ENCODE measurements at regions not wholly inside any gene's neighbourhood (a gene's known extent, or its start where the extent isn't known, plus 50 kb on each side); places are given as distances from the start of the nearest gene placed in this dataset.
A peak's percentile ranks its signal among the peaks of the same experiment; 100 is the strongest.
"Not testable (repeated sequence)": the region's sequence is repeated elsewhere in the genome, so short reads cannot be mapped to it uniquely, and the experiment has no call there.

DNA sequence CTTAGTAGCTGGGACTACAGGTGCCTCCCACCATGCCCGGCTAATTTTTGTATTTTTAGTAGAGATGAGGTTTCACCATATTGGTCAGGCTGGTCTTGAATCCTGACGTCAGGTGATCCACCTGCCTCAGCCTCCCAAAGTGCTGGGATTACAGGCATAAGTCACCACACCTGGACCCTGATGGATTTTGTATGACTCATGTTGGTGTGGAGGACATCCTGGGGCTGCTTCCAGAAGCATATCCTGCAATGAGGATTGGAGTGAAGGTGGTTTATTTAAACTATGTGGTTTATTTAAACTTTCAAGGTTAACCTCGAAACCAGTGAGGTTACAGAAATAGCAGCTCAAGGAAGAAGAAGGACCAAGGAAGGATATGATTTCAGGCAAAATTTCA, 176.1 kb downstream of the BTBD3 start:
- not testable (repeated sequence) for H3K4me3 Mint-ChIP-seq

DNA sequence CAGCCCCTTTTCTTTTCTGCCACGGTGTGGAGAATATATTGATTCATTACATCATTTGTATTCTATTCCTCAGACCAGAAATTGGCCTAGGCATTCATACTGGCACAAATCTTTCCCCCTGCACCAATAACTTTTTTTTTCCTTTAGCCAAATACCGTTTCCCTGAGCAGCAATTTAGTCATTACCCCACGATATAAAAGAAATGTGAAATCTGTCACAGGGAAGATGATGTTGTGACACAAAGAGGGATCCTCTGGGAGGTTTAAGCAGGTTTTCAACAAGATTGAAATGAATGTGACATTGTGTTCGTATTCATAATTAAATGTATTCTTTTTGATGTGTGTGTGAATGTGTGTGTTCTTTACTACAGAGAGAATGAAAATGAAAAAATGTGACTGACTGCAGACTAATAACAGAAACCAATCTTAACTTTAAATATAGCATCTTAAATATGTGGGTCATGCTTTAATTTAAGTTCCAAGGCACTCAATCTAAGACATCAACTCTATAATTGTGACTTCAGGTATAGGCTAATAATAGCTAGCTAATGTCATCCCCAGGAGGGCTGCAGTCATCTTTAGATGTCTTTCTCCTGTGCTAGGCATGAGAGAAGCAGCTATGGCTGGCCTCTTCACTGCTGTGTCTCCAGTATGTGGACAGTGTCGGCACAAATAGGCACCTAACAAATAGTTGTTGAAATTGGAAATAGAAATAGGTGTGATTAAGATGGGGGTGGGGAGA, 177.7 kb downstream of the BTBD3 start:
- Mint-ChIP-seq H3K27me3 (ENCODE audit: low read depth in 3 of 3) (peaks cover 0 to 5% (median 0%) of the 10 kb centered on the region in 3 donors), H3K4me1 (no peaks in the 10 kb centered on the region), H3K4me3 (no peak overlapping the region), H3K9me3 (peaks cover 0 to 22% (median 5%) of the 10 kb centered on the region in 6 donors), H3K27ac (no peak overlapping the region), H3K36me3 (peaks cover 0 to 4% (median 0%) of the 10 kb centered on the region in 3 donors)
- DNase-seq, result no peak

More for the DNA sequence above, 176.1 kb downstream of the BTBD3 start:
- not testable (repeated sequence) for H3K4me1 Mint-ChIP-seq; H3K36me3 Mint-ChIP-seq; H3K27me3 Mint-ChIP-seq (ENCODE audit: low read depth in 3 of 3); DNase-seq; H3K27ac Mint-ChIP-seq
- H3K9me3 Mint-ChIP-seq, result peaks cover 0 to 15% (median 4%) of the 10 kb centered on the region in 6 donors

DNA sequence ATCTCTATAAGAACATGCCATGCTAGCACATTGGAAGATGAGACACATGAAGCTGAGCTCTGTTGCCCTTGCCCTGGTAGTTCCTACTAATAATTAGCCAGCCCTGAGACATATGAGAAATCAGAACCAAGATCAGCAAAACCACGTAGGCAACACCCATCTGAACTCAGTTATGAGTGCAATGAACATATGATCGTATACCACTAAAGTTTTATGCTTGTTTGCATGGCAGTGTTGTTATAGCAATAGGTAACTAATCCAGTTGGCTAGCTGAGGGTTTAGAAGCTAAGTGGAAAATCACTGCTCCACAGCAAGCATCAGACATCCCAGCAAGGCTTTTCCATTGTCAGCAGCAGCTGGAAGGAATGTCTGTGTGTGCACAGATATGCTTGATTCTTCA, 180.7 kb downstream of the BTBD3 start:
- Mint-ChIP-seq H3K27me3 (ENCODE audit: low read depth in 3 of 3) (peaks cover 0 to 2% (median 0%) of the 10 kb centered on the region in 3 donors), H3K36me3 (peaks cover 0 to 4% (median 0%) of the 10 kb centered on the region in 3 donors), H3K27ac (no peak overlapping the region), H3K4me3 (no peak overlapping the region), H3K9me3 (peaks cover 0 to 39% (median 5%) of the 10 kb centered on the region in 6 donors), H3K4me1 (no peaks in the 10 kb centered on the region)
- DNase-seq, result no peak

DNA sequence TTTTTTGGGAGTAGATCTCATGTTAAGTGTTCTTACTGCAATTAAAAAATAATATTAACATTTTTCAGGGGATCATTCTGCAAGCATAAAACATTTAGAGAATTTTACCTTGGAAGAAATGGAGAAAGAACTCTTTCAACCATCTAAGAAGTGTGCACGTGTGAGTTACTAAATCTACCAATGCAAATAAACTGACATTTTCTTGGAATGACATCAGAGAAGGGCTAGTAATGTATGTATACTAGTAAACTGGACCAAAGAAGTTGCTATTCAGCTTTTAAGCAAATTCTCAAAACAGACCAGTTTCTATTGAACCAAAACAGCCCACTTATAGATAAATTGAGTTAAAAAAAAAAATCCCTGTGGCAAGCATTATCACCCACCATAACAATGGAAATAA, 191.2 kb downstream of the BTBD3 start:
- Mint-ChIP-seq H3K4me1 (peaks cover 4 to 22% of the 10 kb centered on the region in 2 donors), H3K4me3 (no peak overlapping the region), H3K27ac (no peak overlapping the region), H3K9me3 (peaks cover 4 to 14% (median 9%) of the 10 kb centered on the region in 6 donors), H3K27me3 (ENCODE audit: low read depth in 3 of 3) (peaks cover 0 to 2% (median 0%) of the 10 kb centered on the region in 3 donors), H3K36me3 (no peaks in the 10 kb centered on the region)
- DNase-seq, result no peak

DNA sequence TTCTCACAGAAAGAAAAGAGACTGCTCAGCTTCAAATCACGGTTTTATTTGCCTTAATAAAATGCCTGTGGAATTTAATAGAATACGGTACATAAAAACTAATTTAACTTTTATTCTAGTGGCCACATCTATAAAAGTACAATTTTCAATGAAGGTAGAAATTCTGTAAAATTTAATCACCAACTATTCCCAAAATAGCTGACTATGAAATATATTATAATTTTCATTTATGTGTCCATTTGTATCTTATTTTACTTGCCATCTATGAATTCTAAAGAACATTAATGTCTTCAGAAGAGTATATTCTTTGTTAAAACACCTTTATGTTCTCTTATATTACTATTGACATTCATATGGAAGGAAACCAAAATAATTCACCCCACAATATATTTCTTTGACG, 192.6 kb downstream of the BTBD3 start:
- Mint-ChIP-seq H3K4me3 (no peak overlapping the region), H3K36me3 (no peaks in the 10 kb centered on the region), H3K4me1 (peaks cover 8 to 31% of the 10 kb centered on the region in 2 donors), H3K27me3 (ENCODE audit: low read depth in 3 of 3) (no peaks in the 10 kb centered on the region), H3K9me3 (peaks cover 4 to 14% (median 7%) of the 10 kb centered on the region in 6 donors), H3K27ac (no peak overlapping the region)
- no peak for DNase-seq

DNA sequence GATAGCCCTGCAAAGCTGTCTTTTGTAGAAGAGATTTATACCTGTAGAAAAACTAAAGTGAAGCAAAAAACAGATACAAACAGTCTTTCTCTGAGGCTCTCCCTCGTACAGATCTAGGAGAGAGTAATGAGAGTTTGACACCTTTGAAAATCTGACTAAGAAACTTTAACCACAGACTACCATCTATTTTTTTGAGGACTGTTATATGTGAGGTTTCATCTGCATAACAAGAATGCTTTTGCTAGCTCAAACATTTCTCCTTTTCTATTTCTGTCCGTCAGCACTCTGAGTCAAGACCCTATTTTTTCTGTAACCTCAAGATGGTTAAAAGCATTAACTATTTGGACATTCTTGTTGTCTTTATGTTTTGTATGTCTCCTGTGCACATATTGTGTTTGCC, 193.0 kb downstream of the BTBD3 start:
- H3K4me3 Mint-ChIP-seq, result no peak overlapping the region
- H3K4me1 Mint-ChIP-seq, result peaks cover 8 to 31% of the 10 kb centered on the region in 2 donors
- no peaks in the 10 kb centered on the region for H3K27me3 Mint-ChIP-seq (ENCODE audit: low read depth in 3 of 3)
- H3K36me3 Mint-ChIP-seq, result no peaks in the 10 kb centered on the region
- no peak overlapping the region for H3K27ac Mint-ChIP-seq
- DNase-seq, result peak in 1 of 3 donors; percentile 2
- H3K9me3 Mint-ChIP-seq, result peaks cover 4 to 14% (median 7%) of the 10 kb centered on the region in 6 donors

DNA sequence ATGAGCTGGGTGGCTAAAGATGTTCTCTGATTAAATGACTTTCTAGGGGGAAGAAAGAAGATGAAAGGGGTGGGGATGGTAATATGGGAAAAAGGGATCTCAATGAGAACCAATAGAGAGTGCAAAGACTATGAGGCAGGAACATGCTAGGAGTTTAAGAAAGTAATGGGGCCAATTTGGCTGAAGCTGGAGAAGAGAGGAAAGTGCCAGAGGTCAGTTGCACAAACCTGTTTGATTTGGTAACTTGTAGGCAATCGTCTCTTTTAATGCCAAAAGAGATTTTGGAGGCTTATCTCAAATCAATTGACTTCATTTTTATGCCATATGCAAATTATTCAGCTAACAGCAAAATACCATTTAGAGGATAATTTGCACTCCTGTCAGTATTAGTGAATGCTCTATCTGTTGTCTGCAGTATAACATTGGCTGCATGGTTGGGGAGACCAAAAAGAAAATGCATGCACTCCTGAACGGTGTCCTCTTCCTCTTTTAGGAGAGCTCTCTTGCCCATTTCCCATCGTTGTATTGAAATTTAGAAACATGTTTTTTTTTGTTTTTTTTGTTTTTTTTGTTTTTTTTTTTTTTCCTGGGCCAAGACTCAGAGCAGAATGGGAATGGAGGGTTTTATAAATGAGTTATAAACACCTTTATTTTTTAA, 193.9 kb downstream of the BTBD3 start:
- peaks cover 8 to 31% of the 10 kb centered on the region in 2 donors for H3K4me1 Mint-ChIP-seq
- H3K9me3 Mint-ChIP-seq, result peaks cover 4 to 14% (median 7%) of the 10 kb centered on the region in 6 donors
- no peaks in the 10 kb centered on the region for H3K27me3 Mint-ChIP-seq (ENCODE audit: low read depth in 3 of 3)
- DNase-seq, result no peak
- H3K27ac Mint-ChIP-seq, result no peak overlapping the region
- H3K36me3 Mint-ChIP-seq, result no peaks in the 10 kb centered on the region
- no peak overlapping the region for H3K4me3 Mint-ChIP-seq

DNA sequence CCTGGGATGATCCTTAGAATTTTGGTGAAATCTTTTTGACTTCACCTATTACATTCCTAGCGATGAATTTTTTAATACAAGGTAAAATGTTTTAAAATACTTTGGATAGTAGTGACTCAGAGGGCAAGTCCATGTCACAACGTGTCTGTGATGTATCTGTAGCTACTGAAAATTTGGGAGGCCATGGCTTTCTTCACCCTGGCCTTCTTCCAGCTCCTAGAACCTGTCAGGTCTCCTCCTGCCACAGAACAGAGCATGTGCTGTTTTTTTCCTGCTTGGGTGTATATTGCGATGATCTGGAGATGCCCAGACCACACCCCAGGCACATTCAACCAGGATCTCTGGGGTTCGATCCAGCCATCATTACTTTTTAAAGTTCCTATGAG, 194.4 kb downstream of the BTBD3 start:
- DNase-seq, result no peak
- Mint-ChIP-seq H3K4me1 (peaks cover 8 to 31% of the 10 kb centered on the region in 2 donors), H3K9me3 (peaks cover 3 to 14% (median 7%) of the 10 kb centered on the region in 6 donors), H3K27me3 (ENCODE audit: low read depth in 3 of 3) (no peaks in the 10 kb centered on the region), H3K27ac (no peak overlapping the region), H3K4me3 (no peak overlapping the region), H3K36me3 (no peaks in the 10 kb centered on the region)

DNA sequence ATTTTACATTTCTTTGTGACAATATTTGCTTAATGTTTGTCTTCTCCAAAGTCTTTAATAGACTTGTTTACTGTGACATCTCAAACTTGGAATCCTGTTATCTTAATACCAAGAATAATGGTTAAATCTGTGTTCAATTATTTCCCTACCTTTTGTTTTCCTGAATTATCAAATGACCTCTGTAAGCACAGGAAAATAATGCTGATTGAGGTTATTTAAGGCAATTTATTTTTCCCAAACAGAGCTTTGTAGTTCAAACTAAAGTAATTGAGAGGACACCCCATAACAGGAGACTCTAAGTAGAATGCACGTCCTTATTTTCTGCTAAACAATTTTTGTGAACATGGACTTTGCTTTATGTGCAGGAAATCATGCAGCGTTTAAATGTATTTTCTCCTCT, 195.0 kb downstream of the BTBD3 start:
- no peak overlapping the region for H3K27ac Mint-ChIP-seq
- no peak overlapping the region for H3K4me3 Mint-ChIP-seq
- no peaks in the 10 kb centered on the region for H3K36me3 Mint-ChIP-seq
- no peak for DNase-seq
- H3K27me3 Mint-ChIP-seq (ENCODE audit: low read depth in 3 of 3), result no peaks in the 10 kb centered on the region
- peaks cover 0 to 14% (median 6%) of the 10 kb centered on the region in 6 donors for H3K9me3 Mint-ChIP-seq
- H3K4me1 Mint-ChIP-seq, result peaks cover 8 to 31% of the 10 kb centered on the region in 2 donors

DNA sequence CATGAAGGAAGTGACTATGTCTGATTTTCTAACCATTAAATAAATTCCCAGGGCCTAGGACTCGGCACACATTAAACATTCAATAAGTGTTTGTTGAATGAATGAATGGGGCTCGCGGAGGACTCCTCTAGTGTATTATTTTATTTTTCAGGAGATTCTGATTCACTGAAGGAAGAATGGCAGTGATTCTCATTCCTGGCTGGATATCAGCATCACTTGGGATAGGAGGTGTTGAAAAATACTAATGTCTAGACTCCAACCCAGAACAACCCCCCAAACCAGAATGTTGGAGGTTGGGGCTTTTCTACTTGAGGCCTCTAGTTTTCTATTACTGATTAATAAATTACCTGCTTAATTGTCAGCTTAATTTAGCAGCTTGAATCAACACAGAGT, 195.4 kb downstream of the BTBD3 start:
- no peak overlapping the region for H3K27ac Mint-ChIP-seq
- H3K27me3 Mint-ChIP-seq (ENCODE audit: low read depth in 3 of 3), result no peaks in the 10 kb centered on the region
- H3K4me1 Mint-ChIP-seq, result peaks cover 8 to 31% of the 10 kb centered on the region in 2 donors
- DNase-seq, result no peak
- no peak overlapping the region for H3K4me3 Mint-ChIP-seq
- H3K36me3 Mint-ChIP-seq, result no peaks in the 10 kb centered on the region
- H3K9me3 Mint-ChIP-seq, result peaks cover 0 to 14% (median 4%) of the 10 kb centered on the region in 6 donors

DNA sequence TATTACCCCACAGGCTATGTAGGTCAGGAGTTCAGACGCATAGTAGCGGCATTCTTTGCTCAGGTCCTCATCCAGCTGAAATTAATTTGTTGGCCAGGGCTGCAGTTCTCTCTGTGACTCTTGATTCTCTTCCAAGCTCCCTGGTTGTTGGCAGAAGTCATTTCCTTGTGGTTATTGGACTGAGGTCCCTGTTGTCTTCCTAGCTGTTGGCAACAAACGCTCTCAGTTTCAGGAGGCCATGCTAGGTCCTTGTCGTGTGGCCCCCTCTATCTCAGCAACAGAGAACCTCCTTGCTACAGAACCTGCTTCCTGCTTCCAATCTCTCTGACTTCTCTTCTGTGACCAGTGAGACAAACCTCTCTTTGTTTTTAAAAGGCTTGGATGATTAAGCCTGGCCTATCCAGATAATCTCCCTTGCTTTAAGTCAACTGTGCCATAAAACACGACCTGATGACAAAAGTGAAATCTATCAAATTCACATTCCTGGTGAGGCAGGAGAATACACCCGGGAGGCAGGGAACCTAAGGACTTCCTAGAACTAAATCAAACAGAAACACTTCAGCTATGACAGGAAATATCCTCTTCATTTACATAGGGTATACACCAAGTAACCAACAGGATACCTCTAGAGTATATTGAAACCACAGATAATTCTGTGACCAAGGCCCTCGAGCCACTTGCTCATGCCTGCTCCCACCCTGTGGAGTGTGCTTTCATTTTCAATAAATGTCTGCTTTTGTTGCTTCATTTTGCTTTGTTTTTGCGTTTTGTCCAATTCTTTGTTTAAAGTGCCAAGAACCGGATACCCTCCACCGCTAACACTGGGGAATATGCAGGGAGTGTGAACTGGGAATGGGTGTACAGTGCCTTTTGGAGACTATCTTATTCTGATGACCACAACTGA, 196.0 kb downstream of the BTBD3 start:
- peaks cover 0 to 14% (median 3%) of the 10 kb centered on the region in 6 donors for H3K9me3 Mint-ChIP-seq
- DNase-seq, result peak in 2 of 3 donors; percentile 2 to 11
- H3K4me3 Mint-ChIP-seq, result peak overlapping the region; percentile 18 to 63 (median 34)
- H3K36me3 Mint-ChIP-seq, result no peaks in the 10 kb centered on the region
- no peaks in the 10 kb centered on the region for H3K27me3 Mint-ChIP-seq (ENCODE audit: low read depth in 3 of 3)
- H3K27ac Mint-ChIP-seq, result peak overlapping the region in 4 of 6 donors; percentile 35 to 82 (median 62)
- H3K4me1 Mint-ChIP-seq, result peaks cover 8 to 31% of the 10 kb centered on the region in 2 donors

DNA sequence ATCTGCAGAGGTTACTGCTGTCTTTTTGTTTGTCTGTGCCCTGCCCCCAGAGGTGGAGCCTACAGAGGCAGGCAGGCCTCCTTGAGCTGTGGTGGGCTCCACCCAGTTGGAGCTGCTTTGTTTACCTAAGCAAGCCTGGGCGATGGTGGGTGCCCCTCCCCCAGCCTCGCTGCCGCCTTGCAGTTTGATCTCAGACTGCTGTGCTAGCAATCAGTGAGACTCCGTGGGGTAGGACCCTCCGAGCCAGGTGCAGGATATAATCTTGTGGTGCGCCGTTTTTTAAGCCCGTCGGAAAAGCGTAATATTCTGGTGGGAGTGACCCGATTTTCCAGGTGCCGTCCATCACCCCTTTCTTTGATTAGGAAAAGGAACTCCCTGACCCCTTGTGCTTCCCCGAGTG, 211.4 kb downstream of the BTBD3 start:
- not testable (repeated sequence) for H3K9me3 Mint-ChIP-seq; H3K27ac Mint-ChIP-seq; H3K36me3 Mint-ChIP-seq; H3K4me1 Mint-ChIP-seq; H3K27me3 Mint-ChIP-seq (ENCODE audit: low read depth in 3 of 3); H3K4me3 Mint-ChIP-seq; DNase-seq

DNA sequence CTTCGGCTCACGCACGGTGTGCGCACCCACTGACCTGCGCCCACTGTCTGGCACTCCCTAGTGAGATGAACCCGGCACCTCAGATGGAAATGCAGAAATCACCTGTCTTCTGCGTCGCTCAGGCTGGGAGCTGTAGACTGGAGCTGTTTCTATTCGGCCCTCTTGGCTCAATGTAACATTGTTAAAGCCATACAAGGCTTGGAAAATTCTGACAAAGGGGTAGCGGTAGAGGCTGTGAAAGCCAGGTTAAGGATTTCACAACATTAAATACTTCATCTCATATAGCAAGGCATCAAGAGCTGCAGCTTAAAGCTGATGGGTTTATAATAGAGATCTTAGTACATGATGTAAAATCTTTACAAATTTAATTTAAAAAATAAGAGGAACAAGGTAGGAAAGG, 211.8 kb downstream of the BTBD3 start:
- H3K4me3 Mint-ChIP-seq; H3K27me3 Mint-ChIP-seq (ENCODE audit: low read depth in 3 of 3); H3K9me3 Mint-ChIP-seq; H3K27ac Mint-ChIP-seq; H3K4me1 Mint-ChIP-seq; H3K36me3 Mint-ChIP-seq; DNase-seq: not testable (repeated sequence)

DNA sequence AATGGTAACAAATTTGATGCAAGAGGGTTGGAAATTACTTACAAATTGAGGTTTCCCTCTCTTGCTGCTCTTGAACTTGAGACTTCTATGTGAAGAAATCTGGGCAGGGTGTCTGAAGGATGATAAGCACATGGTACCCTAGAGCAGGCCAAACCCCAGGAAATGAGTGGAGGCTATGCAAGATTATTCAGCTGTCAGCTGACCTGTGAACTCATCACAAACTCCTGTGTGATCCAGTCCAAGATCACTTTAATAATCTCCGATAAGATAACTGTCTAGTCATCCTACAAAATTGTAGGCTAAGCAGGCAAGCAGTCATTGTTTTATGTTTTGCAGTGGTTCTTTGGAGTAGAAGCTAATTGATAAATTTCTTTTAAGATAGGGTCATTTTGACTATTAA, 213.1 kb downstream of the BTBD3 start:
- Mint-ChIP-seq H3K9me3 (peaks cover 0 to 21% (median 3%) of the 10 kb centered on the region in 6 donors), H3K27me3 (ENCODE audit: low read depth in 3 of 3) (no peaks in the 10 kb centered on the region), H3K4me1 (no peaks in the 10 kb centered on the region), H3K27ac (no peak overlapping the region), H3K36me3 (no peaks in the 10 kb centered on the region), H3K4me3 (no peak overlapping the region)
- no peak for DNase-seq

Measured in immature natural killer cell (primary cell).